Activated CD4-positive, alpha-beta T cell treated with anti-CD3 and anti-CD28 coated beads for 1 hour (primary cell): ENCODE measurements at regions not wholly inside any gene's neighbourhood (a gene's known extent, or its start where the extent isn't known, plus 50 kb on each side); places are given as distances from the start of the nearest gene placed in this dataset.

Experiments
- DNase-seq: peaks from one replicate; pipeline ENCODE4 v3.0.0-alpha.2; 2020

DNA sequence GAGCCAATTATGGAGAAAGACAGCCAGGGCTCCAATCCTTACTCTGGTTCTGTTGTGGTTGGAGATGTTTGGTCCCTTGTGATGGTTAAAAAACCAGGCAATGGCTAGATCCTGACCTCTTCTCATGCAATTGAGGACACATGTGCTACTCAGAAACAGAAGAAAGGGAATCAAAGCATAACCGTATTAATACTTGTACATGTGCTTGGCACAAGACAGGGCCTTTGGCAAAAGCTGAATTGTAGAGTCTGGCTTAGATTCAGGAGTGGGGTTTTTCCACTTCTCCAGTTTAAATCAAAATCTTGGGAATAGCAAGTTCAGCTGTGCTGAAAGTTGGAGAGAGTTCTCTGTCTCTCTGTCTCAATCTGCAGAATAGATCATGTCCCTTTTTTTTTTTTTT, 80.1 kb upstream of the E2F8 start:
- DNase-seq: no peak

DNA sequence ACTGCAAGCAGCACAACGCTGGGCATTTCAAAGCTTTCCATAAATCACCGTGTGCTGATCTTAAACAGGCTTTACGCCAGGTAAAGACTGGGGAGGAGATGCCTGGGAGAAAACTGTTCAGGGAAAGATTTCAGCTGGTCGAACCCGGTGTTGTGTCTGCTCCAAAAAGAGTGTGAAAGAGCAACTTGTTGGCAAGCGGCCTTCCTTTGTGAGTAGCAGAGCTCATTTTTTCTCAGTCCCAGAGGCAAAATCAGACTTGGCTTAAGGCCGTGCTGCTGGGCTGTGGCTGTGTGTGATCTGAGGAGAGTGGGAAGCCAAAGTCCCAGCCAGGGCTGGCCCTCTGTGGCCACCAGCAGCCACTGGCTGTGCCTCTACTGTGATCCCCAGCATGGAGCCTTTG, 75.7 kb upstream of the E2F8 start:
- no peak for DNase-seq

DNA sequence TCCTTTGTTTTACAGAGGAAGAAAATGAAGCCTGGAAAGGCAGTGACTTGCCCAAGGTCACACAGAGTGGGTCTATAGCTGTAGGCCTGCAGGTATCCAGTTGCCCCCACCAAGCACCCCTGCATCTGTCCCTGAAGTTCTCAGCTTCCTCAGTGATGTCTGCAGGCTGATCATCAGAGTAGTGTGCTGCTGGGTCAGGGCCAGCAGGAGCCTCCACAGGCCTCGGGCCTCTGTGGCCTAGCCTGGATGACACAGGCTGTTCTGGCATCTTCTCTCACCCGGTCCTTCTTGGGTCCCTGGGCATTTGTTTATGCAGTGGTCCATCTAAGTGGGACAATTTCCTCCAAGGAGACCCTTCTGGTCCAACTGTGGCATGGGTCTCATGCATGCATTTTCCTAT, 74.8 kb upstream of the E2F8 start:
- no peak for DNase-seq

DNA sequence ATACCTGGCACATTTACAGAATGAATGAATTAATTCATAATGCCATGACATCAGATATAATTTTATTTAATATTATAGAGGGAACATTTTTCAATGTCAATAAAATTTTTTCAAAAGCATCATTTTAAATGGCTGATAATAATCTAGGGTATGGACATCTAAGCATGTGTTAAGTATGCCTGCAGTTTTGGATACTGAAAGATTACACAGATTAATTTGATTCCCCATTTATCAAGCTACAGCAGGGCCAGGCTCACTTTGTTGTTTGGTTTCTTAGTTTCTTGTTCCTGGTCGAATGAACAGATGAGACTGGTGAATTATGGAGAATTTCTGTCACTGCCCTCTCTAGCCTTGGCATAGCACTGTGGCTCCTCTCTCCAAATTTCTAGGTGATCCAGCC, 72.4 kb upstream of the E2F8 start:
- DNase-seq: no peak

DNA sequence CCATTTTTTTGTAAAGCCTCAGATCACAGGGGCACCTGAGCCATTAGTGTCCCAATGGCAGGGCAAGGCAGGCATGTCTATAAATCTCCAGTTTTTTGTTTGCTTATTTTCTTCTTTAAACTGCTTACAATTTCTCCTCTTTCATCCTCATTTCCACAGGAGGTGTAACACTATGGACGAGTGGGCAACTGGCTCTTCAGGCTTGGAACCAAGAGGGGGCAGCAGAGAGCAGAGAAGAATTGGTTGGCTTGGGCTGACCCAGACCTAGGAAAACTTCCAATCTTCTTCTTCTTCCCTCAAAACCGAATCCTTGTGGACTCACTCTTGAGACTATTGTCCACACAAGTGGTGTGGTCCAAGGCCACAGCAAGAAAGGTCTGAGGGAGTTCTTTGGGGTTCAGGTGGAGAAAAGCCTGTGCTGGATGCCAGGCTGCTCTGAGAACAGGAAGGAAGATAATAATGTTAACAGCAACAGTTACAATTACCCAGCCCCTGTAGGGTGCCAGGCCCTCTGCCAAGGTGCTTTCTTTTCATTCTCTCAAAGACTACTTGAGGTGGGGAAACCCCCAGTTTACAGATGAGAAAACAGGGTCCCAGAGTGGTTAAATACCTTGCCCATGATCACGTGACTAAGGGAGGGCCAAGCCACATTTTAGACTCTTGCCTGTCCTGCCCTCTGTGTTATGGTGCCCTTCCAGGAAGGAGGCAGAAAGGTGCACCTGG, 70.7 kb upstream of the E2F8 start:
- DNase-seq: no peak

DNA sequence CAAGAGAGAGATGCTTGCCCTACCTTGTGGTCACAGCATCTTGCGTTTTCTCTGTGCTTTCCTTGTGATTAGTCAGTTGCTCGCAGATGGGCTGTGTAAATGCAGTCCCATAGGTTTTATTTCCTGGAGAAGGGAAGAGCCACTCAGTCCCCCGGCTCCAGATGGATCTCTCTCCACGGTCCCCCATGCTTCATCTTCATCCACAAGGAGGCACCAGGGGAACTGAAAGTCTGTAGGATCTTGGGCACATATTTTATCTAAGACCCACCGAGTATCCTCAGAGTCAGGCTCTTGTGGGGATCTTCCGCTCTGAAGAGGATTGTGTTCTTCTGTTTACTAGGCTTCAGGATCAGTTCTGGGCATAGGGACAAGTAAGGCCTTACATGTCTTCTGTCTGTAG, 66.8 kb upstream of the E2F8 start:
- no peak for DNase-seq

DNA sequence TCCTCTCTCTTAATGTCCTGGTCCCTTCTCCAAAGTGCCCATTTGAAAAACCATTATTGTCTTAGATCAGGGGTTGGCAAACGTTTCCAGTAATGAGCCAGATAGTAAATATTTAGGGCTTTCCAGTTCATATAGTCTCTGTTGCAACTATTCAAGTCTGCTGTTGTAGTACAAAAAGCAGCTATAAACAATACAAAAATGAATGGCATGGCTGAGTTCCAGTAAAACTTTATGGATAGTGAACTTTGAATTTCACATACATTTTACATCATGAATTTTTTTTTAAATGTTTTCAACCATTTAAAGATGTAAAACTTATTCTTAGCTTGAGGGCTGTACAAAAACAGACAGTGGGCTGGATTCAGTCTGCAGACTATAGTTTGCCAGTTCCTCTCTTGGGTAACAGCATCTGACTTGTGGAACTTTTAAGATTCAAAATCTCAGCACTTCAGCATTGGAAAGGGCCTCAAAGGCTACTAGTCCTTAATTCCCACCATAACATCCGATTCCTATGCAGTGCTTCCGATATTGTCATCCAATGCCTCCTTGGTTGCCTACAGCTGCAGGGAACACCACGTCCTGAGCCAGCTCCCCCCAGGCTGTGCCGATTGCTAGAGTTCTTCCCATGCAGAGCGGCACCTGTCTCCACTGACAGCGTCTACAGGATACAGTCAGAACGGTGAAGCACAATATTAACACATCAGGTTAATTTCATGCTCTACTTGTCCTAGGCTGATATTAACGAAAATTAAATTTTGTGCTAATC, 65.6 kb upstream of the E2F8 start:
- no peak for DNase-seq

DNA sequence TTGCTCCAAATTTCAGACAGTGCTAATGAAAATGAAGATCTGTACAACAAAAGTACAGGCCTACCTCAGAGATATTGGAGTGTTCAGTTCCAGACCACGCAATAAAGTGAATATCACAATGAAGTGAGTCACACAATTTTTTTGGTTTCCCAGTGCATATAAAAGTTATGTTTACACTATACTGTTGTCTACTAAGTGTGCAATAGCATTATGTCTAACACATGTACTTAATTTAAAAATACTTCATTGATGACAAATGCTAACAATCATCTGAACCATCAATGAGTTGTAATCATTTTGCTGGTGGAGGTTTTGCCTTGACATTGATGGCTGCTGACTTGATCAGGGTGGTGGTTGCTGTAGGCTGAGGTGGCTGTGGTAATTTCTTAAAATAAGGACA, 60.6 kb upstream of the E2F8 start:
- DNase-seq: no peak

DNA sequence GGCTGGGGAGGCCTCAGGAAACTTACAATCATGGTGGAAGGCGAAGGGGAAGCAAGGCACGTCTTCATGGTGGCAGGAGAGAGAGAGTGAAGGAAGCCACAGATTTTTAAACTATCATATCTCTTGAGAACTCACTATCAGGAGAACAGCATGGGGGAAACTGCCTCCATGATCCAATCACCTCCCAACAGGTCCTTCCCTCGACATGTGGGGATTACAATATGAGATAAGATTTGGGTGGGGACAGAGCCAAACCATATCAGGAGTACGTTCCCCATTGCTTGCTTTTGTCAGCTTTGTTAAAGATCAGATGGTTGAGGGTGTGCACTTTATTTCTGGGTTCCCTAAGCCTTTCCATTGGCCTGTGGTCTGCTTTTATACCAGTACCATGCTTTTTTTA, 53.7 kb upstream of the E2F8 start:
- DNase-seq: no peak

DNA sequence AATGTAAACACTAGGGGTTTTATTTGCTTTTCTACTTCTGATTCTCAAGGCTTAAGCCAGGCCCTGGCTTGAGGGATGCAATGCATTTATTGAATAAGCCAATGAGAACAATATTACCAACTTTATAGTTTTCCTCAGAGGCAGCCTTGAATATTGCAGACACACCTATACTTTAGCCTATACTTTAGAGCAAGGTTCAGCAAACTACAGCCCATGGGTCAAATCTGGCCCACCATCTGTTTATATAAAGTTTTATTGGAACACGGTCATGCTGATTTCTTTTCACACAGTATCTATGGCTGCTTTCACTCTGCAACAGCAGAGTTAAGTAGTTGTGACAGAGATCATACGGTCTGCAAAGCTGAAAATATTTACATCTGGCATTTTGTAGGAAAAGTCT, 50.3 kb upstream of the E2F8 start:
- no peak for DNase-seq
